ENCODE measurements at regions not wholly inside any gene's neighbourhood (a gene's known extent, or its start where the extent isn't known, plus 50 kb on each side); places are given as distances from the start of the nearest gene placed in this dataset.
"Not testable (repeated sequence)": the region's sequence is repeated elsewhere in the genome, so short reads cannot be mapped to it uniquely, and the experiment has no call there.

DNA sequence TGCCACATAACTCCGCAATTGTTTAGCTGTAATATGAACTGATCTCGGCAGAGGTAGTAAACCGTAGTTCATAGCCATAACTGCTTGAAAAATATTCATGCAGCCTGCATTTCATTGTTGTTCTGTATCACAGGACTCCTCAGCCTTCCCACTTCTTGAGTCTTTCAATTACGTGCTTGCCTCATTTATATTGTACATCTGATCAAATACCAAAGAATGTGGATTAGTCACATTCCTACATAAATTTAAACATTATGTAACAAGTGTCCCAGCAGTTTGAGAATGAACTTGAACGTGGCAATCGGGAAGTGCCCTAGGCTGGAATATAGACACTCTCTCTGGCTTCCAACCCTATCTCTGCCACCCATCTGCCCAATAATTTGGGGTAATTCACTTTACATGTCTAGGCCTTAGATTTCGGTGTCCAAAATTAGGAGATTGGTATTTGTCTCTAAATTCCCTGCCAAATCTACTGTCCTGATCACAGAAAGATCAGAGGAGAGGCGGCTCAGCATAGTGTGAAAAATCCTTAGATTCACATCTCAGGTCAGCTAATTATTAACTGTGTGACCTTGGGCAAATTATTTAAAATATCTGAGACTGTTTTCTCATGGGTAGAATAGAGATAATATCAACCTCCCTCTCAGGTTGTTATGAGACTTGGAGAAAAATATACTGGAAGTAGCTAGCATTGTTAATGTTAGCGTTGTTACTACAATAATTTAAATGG is 215.1 kb upstream of the RFX3 start:
- H3K9me3 ChIP-seq, result no peaks in the 10 kb centered on the region
- H3K27ac ChIP-seq, result peak overlapping the region; percentile 43 to 65
- no peak overlapping the region for H3K4me3 ChIP-seq
- TF ChIP-seq POLR2A (IDR thresholded peaks at IDR 0.05), result no peak
- no peaks in the 10 kb centered on the region for H3K36me3 ChIP-seq
- no peak for DNase-seq (ENCODE audit: low spot score in 2 of 2)
- H3K4me1 ChIP-seq, result peaks cover 0 to 5% of the 10 kb centered on the region in 2 donors
- intact Hi-C loops (cut with DNase I; ENCODE audit: low total_unique reads), result no loop called here
- no peaks in the 10 kb centered on the region for H3K27me3 ChIP-seq

DNA sequence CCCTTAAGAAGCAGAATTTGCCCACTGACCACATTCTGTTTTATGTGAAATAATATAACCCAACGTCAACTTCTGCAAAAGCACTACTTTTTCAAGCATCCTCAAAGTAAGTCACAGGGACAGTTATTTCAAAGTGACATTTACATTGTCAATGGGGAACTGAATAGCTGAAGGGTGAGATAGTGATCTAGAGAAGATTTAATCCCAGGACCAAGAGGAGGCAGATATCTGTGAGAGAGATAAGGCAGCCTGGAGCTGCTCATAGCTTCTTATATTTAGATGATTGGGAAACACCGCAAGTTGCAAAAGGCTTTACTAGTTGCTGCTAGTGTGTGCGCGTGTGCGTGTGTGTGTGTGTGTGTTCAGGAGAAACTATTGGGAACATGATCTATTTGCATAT is 210.4 kb upstream of the RFX3 start:
- Histone ChIP-seq H3K9me3 (no peaks in the 10 kb centered on the region), H3K4me1 (peaks cover 0 to 12% of the 10 kb centered on the region in 2 donors), H3K36me3 (no peaks in the 10 kb centered on the region), H3K4me3 (no peak overlapping the region), H3K27ac (no peak overlapping the region), H3K27me3 (no peaks in the 10 kb centered on the region)
- intact Hi-C loops (cut with DNase I; ENCODE audit: low total_unique reads), result no loop called here
- TF ChIP-seq, protein P1, sequence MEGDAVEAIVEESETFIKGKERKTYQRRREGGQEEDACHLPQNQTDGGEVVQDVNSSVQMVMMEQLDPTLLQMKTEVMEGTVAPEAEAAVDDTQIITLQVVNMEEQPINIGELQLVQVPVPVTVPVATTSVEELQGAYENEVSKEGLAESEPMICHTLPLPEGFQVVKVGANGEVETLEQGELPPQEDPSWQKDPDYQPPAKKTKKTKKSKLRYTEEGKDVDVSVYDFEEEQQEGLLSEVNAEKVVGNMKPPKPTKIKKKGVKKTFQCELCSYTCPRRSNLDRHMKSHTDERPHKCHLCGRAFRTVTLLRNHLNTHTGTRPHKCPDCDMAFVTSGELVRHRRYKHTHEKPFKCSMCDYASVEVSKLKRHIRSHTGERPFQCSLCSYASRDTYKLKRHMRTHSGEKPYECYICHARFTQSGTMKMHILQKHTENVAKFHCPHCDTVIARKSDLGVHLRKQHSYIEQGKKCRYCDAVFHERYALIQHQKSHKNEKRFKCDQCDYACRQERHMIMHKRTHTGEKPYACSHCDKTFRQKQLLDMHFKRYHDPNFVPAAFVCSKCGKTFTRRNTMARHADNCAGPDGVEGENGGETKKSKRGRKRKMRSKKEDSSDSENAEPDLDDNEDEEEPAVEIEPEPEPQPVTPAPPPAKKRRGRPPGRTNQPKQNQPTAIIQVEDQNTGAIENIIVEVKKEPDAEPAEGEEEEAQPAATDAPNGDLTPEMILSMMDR (IDR thresholded peaks at IDR 0.05), result no peak
- TF ChIP-seq POLR2A (IDR thresholded peaks at IDR 0.05) (no peak), POLR2AphosphoS5 (IDR thresholded peaks at IDR 0.05) (no peak)
- no peak for DNase-seq (ENCODE audit: low spot score in 2 of 2)

DNA sequence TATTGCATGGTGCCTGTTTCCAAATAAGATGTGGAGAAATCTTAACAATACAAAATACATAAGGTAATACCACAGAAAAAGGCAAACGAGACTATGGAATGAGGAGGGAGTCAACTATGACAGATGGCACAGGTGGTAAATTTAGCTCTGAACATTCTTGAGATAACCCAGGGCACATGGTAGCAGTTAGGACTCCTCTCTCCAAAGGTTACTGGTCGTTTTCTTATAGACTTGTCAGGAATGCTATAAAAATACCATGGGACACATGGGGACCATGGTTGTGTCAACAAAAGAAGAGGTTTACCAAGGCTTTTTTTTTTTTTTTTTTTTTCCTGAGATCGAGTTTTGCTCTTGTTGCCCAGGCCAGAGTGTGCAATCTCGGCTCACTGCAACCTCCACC is 209.4 kb upstream of the RFX3 start:
- no peak for TF ChIP-seq POLR2AphosphoS5 (IDR thresholded peaks at IDR 0.05)
- no peak for TF ChIP-seq POLR2A (IDR thresholded peaks at IDR 0.05)
- TF ChIP-seq, protein P1 (IDR thresholded peaks at IDR 0.05), result no peak
- H3K27me3 ChIP-seq, result no peaks in the 10 kb centered on the region
- intact Hi-C loops (cut with DNase I; ENCODE audit: low total_unique reads), result no loop called here

DNA sequence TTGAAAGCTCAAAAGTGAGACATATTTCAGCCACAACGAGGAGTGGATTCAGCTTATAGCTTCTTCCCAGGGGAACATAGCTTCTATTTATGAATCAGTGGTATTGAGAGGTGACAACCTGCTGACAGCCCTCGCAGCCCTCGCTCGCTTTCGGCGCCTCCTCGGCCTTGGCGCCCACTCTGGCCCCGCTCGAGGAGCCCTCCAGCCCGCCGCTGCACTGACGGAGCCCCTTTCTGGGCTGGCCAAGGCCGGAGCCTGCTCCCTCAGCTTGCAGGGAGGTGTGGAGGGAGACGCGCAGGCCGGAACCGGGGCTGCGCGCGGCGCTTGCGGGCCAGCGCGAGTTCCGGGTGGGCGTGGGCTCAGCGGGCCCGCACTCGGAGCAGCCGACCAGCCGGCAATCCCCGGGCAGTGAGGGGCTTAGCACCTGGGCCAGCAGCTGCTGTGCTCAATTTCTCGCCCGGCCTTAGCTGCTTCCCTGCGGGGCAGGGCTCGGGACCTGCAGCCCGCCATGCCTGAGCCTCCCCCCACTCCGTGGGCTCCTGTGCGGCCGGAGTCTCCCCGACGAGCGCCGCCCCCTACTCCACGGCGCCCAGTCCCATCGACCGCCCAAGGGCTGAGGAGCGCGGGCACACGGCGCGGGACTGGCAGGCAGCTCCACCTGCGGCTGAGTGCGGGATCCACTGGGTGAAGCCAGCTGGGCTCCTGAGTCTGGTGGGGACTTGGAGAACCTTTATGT is 207.9 kb upstream of the RFX3 start:
- H3K27me3 ChIP-seq; H3K36me3 ChIP-seq; H3K27ac ChIP-seq; H3K9me3 ChIP-seq; DNase-seq (ENCODE audit: low spot score in 2 of 2); intact Hi-C loops (cut with DNase I; ENCODE audit: low total_unique reads); H3K4me1 ChIP-seq; H3K4me3 ChIP-seq: not testable (repeated sequence)

More for the DNA sequence above, 209.4 kb upstream of the RFX3 start:
- no peak for DNase-seq (ENCODE audit: low spot score in 2 of 2)
- no peak overlapping the region for H3K27ac ChIP-seq
- no peak overlapping the region for H3K4me3 ChIP-seq
- H3K36me3 ChIP-seq, result no peaks in the 10 kb centered on the region
- H3K9me3 ChIP-seq, result no peaks in the 10 kb centered on the region
- peaks cover 0 to 7% of the 10 kb centered on the region in 2 donors for H3K4me1 ChIP-seq

DNA sequence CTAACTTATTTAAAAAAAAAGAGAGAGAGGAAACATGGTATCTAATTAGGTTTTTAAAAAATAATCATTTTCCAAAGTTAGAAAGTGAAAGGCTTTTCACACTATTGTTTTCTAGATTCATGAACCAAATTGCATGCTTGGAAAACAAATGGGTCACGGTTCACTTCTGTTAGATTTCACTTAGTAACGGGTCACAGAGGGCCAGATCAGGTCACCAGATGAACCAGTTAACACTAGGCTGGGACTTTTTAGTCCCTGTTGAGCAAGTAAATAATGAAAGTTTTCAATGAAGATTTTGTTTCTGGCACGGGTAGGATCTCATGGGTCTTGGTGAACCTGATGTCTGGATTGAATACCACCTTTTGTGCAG is 207.2 kb upstream of the RFX3 start:
- no peaks in the 10 kb centered on the region for H3K36me3 ChIP-seq
- no peak for DNase-seq (ENCODE audit: low spot score in 2 of 2)
- no peak overlapping the region for H3K4me3 ChIP-seq
- no peaks in the 10 kb centered on the region for H3K27me3 ChIP-seq
- intact Hi-C loops (cut with DNase I; ENCODE audit: low total_unique reads), result no loop called here
- TF ChIP-seq, protein P1 (IDR thresholded peaks at IDR 0.05), result no peak
- TF ChIP-seq POLR2A (IDR thresholded peaks at IDR 0.05) (no peak), POLR2AphosphoS5 (IDR thresholded peaks at IDR 0.05) (no peak)
- no peak overlapping the region for H3K27ac ChIP-seq
- peaks cover 0 to 7% of the 10 kb centered on the region in 2 donors for H3K4me1 ChIP-seq
- no peaks in the 10 kb centered on the region for H3K9me3 ChIP-seq

Measured in breast epithelium (tissue), 4 donors.